GM12875 (cell line): ENCODE measurements at regions not wholly inside any gene's neighbourhood (a gene's known extent, or its start where the extent isn't known, plus 50 kb on each side); places are given as distances from the start of the nearest gene placed in this dataset.

Experiments
- H3K4me3 ChIP-seq: one replicate; pipeline ENCODE4 v1.5.1; 2011; ENCODE audit warnings: low read depth, low read length, control low read depth
- TF ChIP-seq, protein P1 (sequence below): IDR thresholded peaks from 2 replicates; pipeline ENCODE4 v1.5.1; 2011; ENCODE audit warnings: low read depth, mild to moderate bottlenecking, control low read depth, inconsistent platforms, low read length, moderate library complexity, borderline replicate concordance; ENCODE audit not compliant: insufficient read depth

DNA sequence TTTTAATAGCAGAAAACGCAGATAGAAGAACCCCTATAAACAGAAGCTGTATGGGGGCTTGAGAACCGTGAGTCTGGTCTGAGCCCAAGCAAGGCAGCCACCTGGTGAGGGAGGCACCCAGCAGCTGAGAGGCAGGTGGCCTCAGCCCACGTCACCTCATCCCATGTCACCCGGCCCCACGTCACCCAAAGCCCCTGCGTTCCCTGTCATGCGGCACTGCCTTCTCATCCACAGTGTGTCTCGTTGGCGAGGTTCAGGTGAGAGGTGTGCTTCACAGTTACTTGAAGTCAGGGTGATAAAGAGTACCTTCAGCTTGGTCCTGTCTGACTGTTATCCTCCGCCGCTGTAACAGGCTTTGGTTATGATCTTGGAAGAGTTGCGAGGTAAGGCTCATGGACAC lies 80.6 kb upstream of the IRX4 start:
- H3K4me3 ChIP-seq, result no peak overlapping the region
- TF ChIP-seq, protein P1, sequence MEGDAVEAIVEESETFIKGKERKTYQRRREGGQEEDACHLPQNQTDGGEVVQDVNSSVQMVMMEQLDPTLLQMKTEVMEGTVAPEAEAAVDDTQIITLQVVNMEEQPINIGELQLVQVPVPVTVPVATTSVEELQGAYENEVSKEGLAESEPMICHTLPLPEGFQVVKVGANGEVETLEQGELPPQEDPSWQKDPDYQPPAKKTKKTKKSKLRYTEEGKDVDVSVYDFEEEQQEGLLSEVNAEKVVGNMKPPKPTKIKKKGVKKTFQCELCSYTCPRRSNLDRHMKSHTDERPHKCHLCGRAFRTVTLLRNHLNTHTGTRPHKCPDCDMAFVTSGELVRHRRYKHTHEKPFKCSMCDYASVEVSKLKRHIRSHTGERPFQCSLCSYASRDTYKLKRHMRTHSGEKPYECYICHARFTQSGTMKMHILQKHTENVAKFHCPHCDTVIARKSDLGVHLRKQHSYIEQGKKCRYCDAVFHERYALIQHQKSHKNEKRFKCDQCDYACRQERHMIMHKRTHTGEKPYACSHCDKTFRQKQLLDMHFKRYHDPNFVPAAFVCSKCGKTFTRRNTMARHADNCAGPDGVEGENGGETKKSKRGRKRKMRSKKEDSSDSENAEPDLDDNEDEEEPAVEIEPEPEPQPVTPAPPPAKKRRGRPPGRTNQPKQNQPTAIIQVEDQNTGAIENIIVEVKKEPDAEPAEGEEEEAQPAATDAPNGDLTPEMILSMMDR, result no peak

DNA sequence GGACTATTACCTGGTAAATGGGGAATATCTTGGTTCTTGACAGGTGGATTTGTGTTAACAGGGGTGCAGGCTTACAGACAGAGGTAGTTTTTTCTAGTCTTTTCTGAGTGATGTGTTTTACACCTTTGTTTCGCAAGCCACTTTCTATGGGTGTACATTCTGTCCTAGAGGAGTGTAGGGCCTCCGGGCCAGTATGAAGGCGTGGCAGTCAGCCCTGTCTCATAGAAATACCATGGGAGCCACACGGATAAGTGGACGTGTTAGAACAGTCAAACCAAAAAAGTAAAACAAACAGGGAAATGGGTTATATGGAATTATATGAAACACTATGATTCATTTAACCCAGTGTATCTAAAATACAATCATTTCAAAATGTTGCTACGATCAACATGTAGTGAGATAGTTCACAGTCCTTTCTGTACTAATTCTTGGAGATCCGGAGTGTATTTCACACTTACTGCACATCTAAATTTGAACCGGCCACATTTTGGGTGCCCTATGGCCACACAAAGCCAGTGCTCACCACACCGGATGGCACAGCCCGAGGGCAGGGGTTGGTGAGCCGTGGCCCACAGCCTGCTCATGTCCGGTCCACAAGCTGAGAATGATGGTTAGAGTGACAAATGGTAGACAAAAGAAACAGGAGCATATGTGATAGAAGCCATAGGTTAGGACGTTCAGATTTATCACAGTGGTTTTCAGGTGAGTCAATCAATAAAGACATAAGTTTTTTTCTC lies 80.1 kb upstream of the IRX4 start:
- no peak overlapping the region for H3K4me3 ChIP-seq
- TF ChIP-seq, protein P1, result no peak

DNA sequence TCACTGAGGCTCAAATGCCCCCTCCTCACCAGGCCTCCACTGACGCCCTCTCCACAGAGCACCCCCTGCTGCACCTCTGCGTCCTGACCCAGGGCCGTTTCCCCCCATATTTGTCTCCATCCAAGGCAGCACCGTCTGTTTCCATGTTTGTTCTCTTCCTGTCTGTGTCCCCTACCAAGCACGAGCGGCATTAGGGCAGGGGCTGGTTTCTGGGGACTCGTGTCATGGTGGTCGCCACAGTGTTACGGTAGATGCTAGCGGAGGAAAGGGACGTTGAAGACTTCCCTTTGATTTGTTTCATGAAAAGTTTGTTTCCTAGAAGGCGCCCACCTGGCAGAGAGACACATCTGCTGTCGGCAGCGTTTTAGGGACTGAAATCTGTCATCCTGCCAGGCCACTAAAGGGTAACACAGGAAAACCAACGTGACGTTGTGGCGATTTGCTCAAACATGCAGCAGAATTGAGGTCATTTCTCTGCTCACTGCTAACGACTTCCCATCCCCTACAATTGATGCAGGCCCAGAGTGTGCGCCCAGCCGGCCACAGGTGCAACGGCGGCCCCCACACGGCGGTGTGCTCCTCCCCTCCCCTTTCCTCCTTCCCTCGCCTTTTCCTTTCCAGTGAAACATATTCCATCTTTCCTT lies 79.3 kb upstream of the IRX4 start:
- TF ChIP-seq, protein P1, result no peak
- H3K4me3 ChIP-seq, result no peak overlapping the region

DNA sequence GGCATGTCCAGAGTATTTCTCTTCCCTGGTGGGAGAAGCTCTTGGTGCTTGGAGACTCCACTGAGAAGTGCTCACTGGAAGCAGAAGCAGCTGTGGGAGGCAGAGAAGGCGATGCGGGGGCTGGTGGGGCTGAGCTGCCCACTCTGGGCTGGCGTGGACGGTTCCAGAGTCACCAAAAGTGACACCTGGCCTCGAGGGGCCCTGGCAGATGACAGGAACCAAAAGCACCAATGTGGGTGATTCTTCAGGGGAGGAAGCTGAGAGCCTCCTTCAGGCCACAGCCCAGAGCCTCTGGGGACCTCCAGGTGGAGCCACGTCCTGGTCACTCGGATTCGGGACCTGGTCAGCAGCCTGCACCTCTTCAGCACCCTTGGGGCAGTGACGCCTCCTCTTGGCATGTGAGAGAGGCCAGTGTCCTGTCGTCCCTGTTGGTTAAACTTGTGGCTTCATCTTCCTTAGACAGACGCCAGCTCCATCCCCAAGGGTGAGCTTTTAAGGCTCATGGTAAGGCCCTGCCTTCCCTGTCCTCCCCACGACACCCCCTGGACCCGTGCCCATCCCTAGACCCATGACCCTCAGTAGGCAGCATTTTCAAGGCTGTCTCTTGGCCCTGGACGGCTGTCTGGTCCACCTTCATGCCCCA lies 78.7 kb upstream of the IRX4 start:
- H3K4me3 ChIP-seq, result no peak overlapping the region
- TF ChIP-seq, protein P1, result no peak

DNA sequence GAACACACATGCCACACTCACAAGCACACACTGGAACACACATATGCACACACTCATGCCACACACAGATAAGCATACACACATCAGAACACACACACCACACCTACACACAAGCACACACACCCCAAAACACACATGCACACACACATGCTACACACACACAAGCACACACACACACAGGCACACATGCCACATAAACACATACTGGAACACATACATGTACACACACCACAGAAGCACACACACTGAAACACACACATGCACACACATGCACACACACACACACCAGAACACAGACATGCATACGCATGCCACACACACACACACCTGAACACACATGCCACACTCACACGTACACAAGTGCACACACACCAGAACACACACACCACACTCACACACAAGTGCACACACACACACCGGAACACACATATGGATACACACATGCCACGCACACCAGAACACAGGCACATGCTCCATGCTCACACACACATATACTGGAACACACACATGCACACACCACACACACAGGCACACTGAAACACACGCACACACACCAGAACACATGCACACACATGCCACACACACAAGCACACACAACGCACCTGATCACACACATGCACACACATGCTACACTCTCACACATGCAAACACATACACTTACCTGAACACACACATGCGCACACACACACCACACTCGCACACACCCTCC lies 78.0 kb upstream of the IRX4 start:
- TF ChIP-seq, protein P1, result no peak
- H3K4me3 ChIP-seq, result no peak overlapping the region

DNA sequence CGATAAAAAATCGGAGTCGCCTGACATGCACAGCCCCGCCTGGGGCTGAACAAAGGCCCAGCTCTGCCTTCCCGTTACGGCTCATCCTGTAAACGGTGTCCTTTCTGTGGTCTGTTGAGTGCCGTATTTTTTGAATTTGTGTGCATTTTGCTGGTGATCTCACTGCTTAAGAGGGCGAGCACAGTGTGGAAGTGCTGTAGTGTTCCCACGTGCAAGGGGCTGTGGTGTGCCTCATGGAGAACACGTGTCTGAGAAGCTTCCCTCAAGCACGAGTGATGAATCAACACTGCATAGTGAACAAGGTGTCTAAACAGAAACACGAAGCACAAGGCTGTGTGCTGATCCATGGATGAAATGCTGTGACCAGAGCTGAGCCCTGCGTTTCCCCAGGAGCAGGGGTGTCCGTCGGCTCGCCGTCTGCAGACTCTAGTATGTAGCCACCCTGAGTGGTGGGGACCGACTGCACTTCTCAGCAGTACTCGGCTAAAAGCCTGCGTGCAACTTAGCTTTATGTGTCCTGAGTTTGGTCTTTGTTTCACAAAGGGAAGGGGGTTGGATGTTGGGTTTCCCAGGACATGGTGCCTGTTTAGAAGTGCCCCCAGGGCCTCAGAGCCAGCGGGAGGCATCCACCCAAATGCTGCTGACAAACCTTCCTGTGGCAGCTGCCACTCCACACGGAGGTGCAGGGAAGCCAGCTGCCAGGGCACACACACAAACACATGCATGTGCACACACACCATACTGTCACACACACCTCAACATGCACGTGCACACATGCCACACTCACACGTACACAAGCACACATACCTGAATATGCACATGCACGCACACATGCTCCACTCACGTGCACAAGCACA lies 77.2 kb upstream of the IRX4 start:
- TF ChIP-seq, protein P1, result no peak
- no peak overlapping the region for H3K4me3 ChIP-seq
